Suprapubic skin (tissue), 4 donors: ENCODE measurements at regions not wholly inside any gene's neighbourhood (a gene's known extent, or its start where the extent isn't known, plus 50 kb on each side); places are given as distances from the start of the nearest gene placed in this dataset.
"Not testable (repeated sequence)": the region's sequence is repeated elsewhere in the genome, so short reads cannot be mapped to it uniquely, and the experiment has no call there.

Source experiments
- DNase-seq, 2 donors: peaks; one replicate each; pipeline ENCODE4 v3.0.0-alpha.2; 2019; ENCODE audit warnings: low spot score in 2 of 2
- H3K27ac ChIP-seq: fragments of 200-600 bp; sonication (generic); one replicate; pipeline ENCODE4 v1.5.1; 2019
- H3K27me3 ChIP-seq: fragments of 200-600 bp; sonication (generic); one replicate; pipeline ENCODE4 v1.5.1; 2019
- H3K36me3 ChIP-seq: fragments of 200-600 bp; sonication (generic); one replicate; pipeline ENCODE4 v1.5.1; 2019
- H3K4me1 ChIP-seq: fragments of 200-600 bp; sonication (generic); one replicate; pipeline ENCODE4 v1.5.1; 2019
- H3K4me3 ChIP-seq: fragments of 200-600 bp; sonication (generic); one replicate; pipeline ENCODE4 v1.5.1; 2019; ENCODE audit warnings: mild to moderate bottlenecking
- H3K9me3 ChIP-seq: fragments of 200-600 bp; sonication (generic); one replicate; pipeline ENCODE4 v1.5.1; 2019
- CTCF ChIP-seq, 2 donors: fragments of 200-600 bp in 1 of 2; fragments of 450-650 bp in 1 of 2; sonication (generic) in 1 of 2; IDR thresholded peaks; one replicate each; pipeline ENCODE4 v1.5.1; 2016 to 2019; ENCODE audit warnings: antibody characterized with exemption in 2 of 2, mild to moderate bottlenecking in 1 of 2, moderate library complexity in 1 of 2
- EP300 ChIP-seq: sonication (generic); formaldehyde crosslinking; IDR thresholded peaks from one replicate; pipeline ENCODE4 v1.6.1; 2017; ENCODE audit warnings: antibody characterized with exemption
- POLR2A ChIP-seq, 2 donors: fragments of 450-650 bp; IDR thresholded peaks; one replicate each; pipeline ENCODE4 v1.6.1; 2017; ENCODE audit warnings: antibody characterized with exemption in 2 of 2, mild to moderate bottlenecking in 2 of 2, moderate library complexity in 2 of 2
- POLR2AphosphoS5 ChIP-seq, 3 donors: sonication (generic); formaldehyde crosslinking; IDR thresholded peaks; one replicate each; pipeline ENCODE4 v1.6.1; 2017; ENCODE audit warnings: antibody characterized with exemption in 3 of 3
- WGBS: methylation state at CpG from one replicate; pipeline ENCODE4 v1.1.5; 2018; 5-methylcytosine and 5-hydroxymethylcytosine counted together

- H3K27ac ChIP-seq, result no peak overlapping the region
- H3K4me1 ChIP-seq, result no peaks in the 10 kb centered on the region
- DNase-seq, result no peak
- no peak overlapping the region for H3K4me3 ChIP-seq
- H3K27me3 ChIP-seq, result peaks cover 22% of the 10 kb centered on the region
- 38% methylated on average over 13 of the region's 13 CpGs for WGBS
- TF ChIP-seq POLR2AphosphoS5 (IDR thresholded peaks at IDR 0.05) (no peak), EP300 (no peak), POLR2A (IDR thresholded peaks at IDR 0.05) (no peak), CTCF (IDR thresholded peaks at IDR 0.05) (no peak)
- H3K36me3 ChIP-seq, result no peaks in the 10 kb centered on the region
- H3K9me3 ChIP-seq, result no peaks in the 10 kb centered on the region
Observed at GRCh38 chr12:3421191-3421978, 69.6 kb upstream of the PRMT8 start.

- H3K4me1 ChIP-seq, H3K4me3 ChIP-seq, DNase-seq, H3K27ac ChIP-seq, H3K9me3 ChIP-seq, H3K36me3 ChIP-seq: not testable (repeated sequence)
- H3K27me3 ChIP-seq, result peaks cover 18% of the 10 kb centered on the region
- WGBS, result 81% methylated on average over 7 of the region's 7 CpGs
Observed at GRCh38 chr12:3424796-3425195, 66.2 kb upstream of the PRMT8 start.

GRCh38 chr12:3427956-3428355, 63.0 kb upstream of the PRMT8 start:
- no peak for TF ChIP-seq POLR2AphosphoS5 (IDR thresholded peaks at IDR 0.05)
- H3K27me3 ChIP-seq, result peaks cover 11% of the 10 kb centered on the region
- no peaks in the 10 kb centered on the region for H3K9me3 ChIP-seq
- DNase-seq, result no peak
- H3K4me3 ChIP-seq, result no peak overlapping the region
- H3K4me1 ChIP-seq, result no peaks in the 10 kb centered on the region
- no peak overlapping the region for H3K27ac ChIP-seq
- H3K36me3 ChIP-seq, result no peaks in the 10 kb centered on the region
- 55% methylated on average over 2 of the region's 2 CpGs for WGBS

GRCh38 chr12:3428631-3429030, 62.4 kb upstream of the PRMT8 start:
- H3K4me1 ChIP-seq, result no peaks in the 10 kb centered on the region
- DNase-seq, result no peak
- no peaks in the 10 kb centered on the region for H3K36me3 ChIP-seq
- H3K27me3 ChIP-seq, result peaks cover 11% of the 10 kb centered on the region
- H3K9me3 ChIP-seq, result no peaks in the 10 kb centered on the region
- H3K27ac ChIP-seq, result no peak overlapping the region
- 94% methylated on average over 2 of the region's 2 CpGs for WGBS
- no peak for TF ChIP-seq POLR2A (IDR thresholded peaks at IDR 0.05)
- no peak for TF ChIP-seq EP300
- no peak for TF ChIP-seq CTCF (IDR thresholded peaks at IDR 0.05)
- no peak for TF ChIP-seq POLR2AphosphoS5 (IDR thresholded peaks at IDR 0.05)
- H3K4me3 ChIP-seq, result no peak overlapping the region

GRCh38 chr12:3429523-3429922, 61.5 kb upstream of the PRMT8 start:
- H3K27me3 ChIP-seq, result peaks cover 11% of the 10 kb centered on the region
- DNase-seq, H3K4me1 ChIP-seq, H3K27ac ChIP-seq, H3K36me3 ChIP-seq, H3K9me3 ChIP-seq, H3K4me3 ChIP-seq: not testable (repeated sequence)
- 94% methylated on average over 4 of the region's 5 CpGs for WGBS

- Histone ChIP-seq H3K27ac (no peak overlapping the region), H3K4me3 (no peak overlapping the region), H3K27me3 (peaks cover 11% of the 10 kb centered on the region), H3K4me1 (no peaks in the 10 kb centered on the region), H3K9me3 (no peaks in the 10 kb centered on the region), H3K36me3 (no peaks in the 10 kb centered on the region)
- no peak for TF ChIP-seq POLR2AphosphoS5 (IDR thresholded peaks at IDR 0.05)
- no peak for TF ChIP-seq CTCF (IDR thresholded peaks at IDR 0.05)
- TF ChIP-seq POLR2A (IDR thresholded peaks at IDR 0.05), result no peak
- no peak for TF ChIP-seq EP300
- WGBS, result 92% methylated on average over 4 of the region's 4 CpGs
- no peak for DNase-seq
Observed at GRCh38 chr12:3431686-3432085, 59.3 kb upstream of the PRMT8 start.

- DNase-seq, result no peak
- Histone ChIP-seq H3K27me3 (peaks cover 11% of the 10 kb centered on the region), H3K36me3 (no peaks in the 10 kb centered on the region), H3K9me3 (no peaks in the 10 kb centered on the region), H3K27ac (no peak overlapping the region), H3K4me1 (no peaks in the 10 kb centered on the region), H3K4me3 (no peak overlapping the region)
- WGBS, result 70% methylated on average over 7 of the region's 7 CpGs
- TF ChIP-seq CTCF (IDR thresholded peaks at IDR 0.05) (no peak), POLR2AphosphoS5 (IDR thresholded peaks at IDR 0.05) (no peak), POLR2A (IDR thresholded peaks at IDR 0.05) (no peak), EP300 (no peak)
Observed at GRCh38 chr12:3432176-3432742, 58.7 kb upstream of the PRMT8 start.
